Neural progenitor cell (in vitro differentiated cells): ENCODE measurements at regions not wholly inside any gene's neighbourhood (a gene's known extent, or its start where the extent isn't known, plus 50 kb on each side); places are given as distances from the start of the nearest gene placed in this dataset.

Source experiments
- EZH2 ChIP-seq: fragments of 200-600 bp; sonication (generic); IDR thresholded peaks from 2 replicates; pipeline ENCODE4 v1.6.1; 2017; ENCODE audit warnings: antibody characterized with exemption, mild to moderate bottlenecking, moderate library complexity
- EZH2phosphoT487 ChIP-seq: fragments of 200-600 bp; sonication (generic); IDR thresholded peaks from 2 replicates; pipeline ENCODE4 v1.6.1; 2017; ENCODE audit warnings: antibody characterized with exemption
- TF ChIP-seq, protein P1 (sequence below): fragments of 200-600 bp; sonication (generic); IDR thresholded peaks from 2 replicates; pipeline ENCODE4 v1.5.1; 2017; ENCODE audit warnings: antibody characterized with exemption, mild to moderate bottlenecking

DNA sequence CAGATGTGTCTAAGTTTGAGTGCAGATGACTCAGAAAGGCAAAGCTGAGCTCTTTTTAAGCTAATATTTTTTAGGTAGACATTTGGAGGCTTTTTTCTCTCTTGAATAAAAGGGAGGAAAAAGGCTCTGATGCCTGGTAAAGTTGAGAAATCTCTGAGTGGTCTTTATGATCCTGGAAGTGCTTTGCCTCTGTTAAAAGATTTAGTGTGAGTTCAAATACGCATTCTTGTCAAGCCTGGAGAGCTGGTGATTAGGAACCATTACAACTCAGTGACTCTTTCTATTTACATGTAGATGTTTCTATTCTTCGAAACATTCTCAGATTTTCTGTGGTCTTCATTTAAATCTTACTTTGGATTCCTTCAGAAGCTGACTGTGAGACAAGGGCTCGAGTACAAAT is 143.4 kb upstream of the MED14 start:
- TF ChIP-seq EZH2phosphoT487 (no peak), EZH2 (no peak)
- TF ChIP-seq, protein P1, sequence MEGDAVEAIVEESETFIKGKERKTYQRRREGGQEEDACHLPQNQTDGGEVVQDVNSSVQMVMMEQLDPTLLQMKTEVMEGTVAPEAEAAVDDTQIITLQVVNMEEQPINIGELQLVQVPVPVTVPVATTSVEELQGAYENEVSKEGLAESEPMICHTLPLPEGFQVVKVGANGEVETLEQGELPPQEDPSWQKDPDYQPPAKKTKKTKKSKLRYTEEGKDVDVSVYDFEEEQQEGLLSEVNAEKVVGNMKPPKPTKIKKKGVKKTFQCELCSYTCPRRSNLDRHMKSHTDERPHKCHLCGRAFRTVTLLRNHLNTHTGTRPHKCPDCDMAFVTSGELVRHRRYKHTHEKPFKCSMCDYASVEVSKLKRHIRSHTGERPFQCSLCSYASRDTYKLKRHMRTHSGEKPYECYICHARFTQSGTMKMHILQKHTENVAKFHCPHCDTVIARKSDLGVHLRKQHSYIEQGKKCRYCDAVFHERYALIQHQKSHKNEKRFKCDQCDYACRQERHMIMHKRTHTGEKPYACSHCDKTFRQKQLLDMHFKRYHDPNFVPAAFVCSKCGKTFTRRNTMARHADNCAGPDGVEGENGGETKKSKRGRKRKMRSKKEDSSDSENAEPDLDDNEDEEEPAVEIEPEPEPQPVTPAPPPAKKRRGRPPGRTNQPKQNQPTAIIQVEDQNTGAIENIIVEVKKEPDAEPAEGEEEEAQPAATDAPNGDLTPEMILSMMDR, result no peak
